DND-41 (cell line): ENCODE measurements at regions not wholly inside any gene's neighbourhood (a gene's known extent, or its start where the extent isn't known, plus 50 kb on each side); places are given as distances from the start of the nearest gene placed in this dataset.

ENCODE experiments used
- ATAC-seq: fragments of 200-7000 bp; cut with Tn5 transposase; 3 replicates; pipeline ENCODE4 v1.9.1; 2021; ENCODE audit warnings: low read depth; ENCODE audit not compliant: insufficient read depth
- DNase-seq: peaks from one replicate; pipeline ENCODE4 v3.0.0-alpha.2; 2020
- H2AFZ ChIP-seq: 2 replicates; pipeline ENCODE4 v1.6.0; 2012; ENCODE audit warnings: low read depth, low read length
- H3K27ac ChIP-seq: 2 replicates; pipeline ENCODE4 v1.5.1; 2012; ENCODE audit warnings: low read length, inconsistent platforms
- H3K27me3 ChIP-seq: fragments of 200-600 bp; sonication (generic); 2 replicates; pipeline ENCODE4 v1.6.0; 2012; ENCODE audit warnings: low read length, mild to moderate bottlenecking, inconsistent platforms; ENCODE audit not compliant: insufficient read depth, poor library complexity
- H3K36me3 ChIP-seq: 2 replicates; pipeline ENCODE4 v1.5.1; 2012; ENCODE audit warnings: low read length, inconsistent platforms; ENCODE audit not compliant: insufficient read depth
- H3K4me1 ChIP-seq: 2 replicates; pipeline ENCODE4 v1.5.1; 2012; ENCODE audit warnings: mild to moderate bottlenecking, low read length; ENCODE audit not compliant: insufficient read depth
- H3K4me2 ChIP-seq: 2 replicates; pipeline ENCODE4 v1.6.0; 2012; ENCODE audit warnings: mild to moderate bottlenecking, moderate library complexity, low read length, inconsistent platforms; ENCODE audit not compliant: insufficient read depth
- H3K4me3 ChIP-seq, 2 experiments: fragments of 200-600 bp in 1 of 2; shearing (Covaris generic) in 1 of 2; 2 replicates each; pipeline ENCODE4 v1.5.1; 2012 to 2016; ENCODE audit warnings: inconsistent platforms in 2 of 2, low read length in 2 of 2, mild to moderate bottlenecking in 2 of 2, low read depth in 1 of 2, moderate library complexity in 1 of 2
- H3K79me2 ChIP-seq: 2 replicates; pipeline ENCODE4 v1.6.0; 2012; ENCODE audit warnings: low read length, inconsistent platforms; ENCODE audit not compliant: insufficient read depth
- H3K9ac ChIP-seq: 2 replicates; pipeline ENCODE4 v1.6.0; 2012; ENCODE audit warnings: low read depth, mild to moderate bottlenecking, inconsistent platforms, low read length, moderate library complexity
- H3K9me3 ChIP-seq: 2 replicates; pipeline ENCODE4 v1.5.1; 2012; ENCODE audit warnings: low read length, moderate library complexity, mild to moderate bottlenecking, inconsistent platforms; ENCODE audit not compliant: insufficient read depth, severe bottlenecking
- H4K20me1 ChIP-seq: 2 replicates; pipeline ENCODE4 v1.6.0; 2012; ENCODE audit warnings: low read length; ENCODE audit not compliant: insufficient read depth
- EZH2 ChIP-seq: IDR thresholded peaks from 3 replicates; pipeline ENCODE4 v1.6.1; 2012; ENCODE audit warnings: borderline replicate concordance, low read depth, mild to moderate bottlenecking, moderate library complexity, low read length, inconsistent platforms; ENCODE audit not compliant: severe bottlenecking
- TF ChIP-seq, protein P1 (sequence below): IDR thresholded peaks from 2 replicates; pipeline ENCODE4 v1.5.1; 2012; ENCODE audit warnings: borderline replicate concordance, low read length, moderate library complexity, mild to moderate bottlenecking; ENCODE audit not compliant: poor library complexity, severe bottlenecking; ENCODE audit errors: extremely low read depth

DNA sequence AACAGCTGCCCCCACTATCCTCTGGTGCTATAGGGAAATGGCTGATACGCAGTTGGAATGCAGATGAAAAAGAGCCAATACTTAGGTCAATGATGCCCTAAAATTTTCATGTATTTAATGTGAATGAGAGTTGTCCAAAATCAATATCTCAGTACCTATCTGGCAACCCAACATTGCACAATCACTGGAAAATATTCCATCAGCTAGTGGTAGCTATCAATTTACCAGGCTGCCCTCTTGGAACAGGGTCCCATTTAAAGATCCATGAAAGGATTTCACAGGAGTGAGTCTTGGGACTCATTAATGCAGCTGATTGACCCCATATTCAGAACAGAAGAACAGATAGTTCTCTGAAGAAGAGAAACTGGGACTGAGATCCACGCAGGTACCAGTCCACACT lies 638.9 kb downstream of the SMARCA1 start:
- TF ChIP-seq EZH2 = no peak
- TF ChIP-seq, protein P1, sequence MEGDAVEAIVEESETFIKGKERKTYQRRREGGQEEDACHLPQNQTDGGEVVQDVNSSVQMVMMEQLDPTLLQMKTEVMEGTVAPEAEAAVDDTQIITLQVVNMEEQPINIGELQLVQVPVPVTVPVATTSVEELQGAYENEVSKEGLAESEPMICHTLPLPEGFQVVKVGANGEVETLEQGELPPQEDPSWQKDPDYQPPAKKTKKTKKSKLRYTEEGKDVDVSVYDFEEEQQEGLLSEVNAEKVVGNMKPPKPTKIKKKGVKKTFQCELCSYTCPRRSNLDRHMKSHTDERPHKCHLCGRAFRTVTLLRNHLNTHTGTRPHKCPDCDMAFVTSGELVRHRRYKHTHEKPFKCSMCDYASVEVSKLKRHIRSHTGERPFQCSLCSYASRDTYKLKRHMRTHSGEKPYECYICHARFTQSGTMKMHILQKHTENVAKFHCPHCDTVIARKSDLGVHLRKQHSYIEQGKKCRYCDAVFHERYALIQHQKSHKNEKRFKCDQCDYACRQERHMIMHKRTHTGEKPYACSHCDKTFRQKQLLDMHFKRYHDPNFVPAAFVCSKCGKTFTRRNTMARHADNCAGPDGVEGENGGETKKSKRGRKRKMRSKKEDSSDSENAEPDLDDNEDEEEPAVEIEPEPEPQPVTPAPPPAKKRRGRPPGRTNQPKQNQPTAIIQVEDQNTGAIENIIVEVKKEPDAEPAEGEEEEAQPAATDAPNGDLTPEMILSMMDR = no peak
- Histone ChIP-seq H3K79me2 (no peaks in the 10 kb centered on the region), H2AFZ (no peak overlapping the region), H3K4me1 (no peaks in the 10 kb centered on the region), H3K4me3 (no peak overlapping the region), H3K4me2 (no peak overlapping the region), H4K20me1 (no peaks in the 10 kb centered on the region), H3K27me3 (no peaks in the 10 kb centered on the region), H3K27ac (no peak overlapping the region), H3K36me3 (no peaks in the 10 kb centered on the region), H3K9ac (no peak overlapping the region), H3K9me3 (no peaks in the 10 kb centered on the region)
- ATAC-seq (no peak), DNase-seq (no peak)

DNA sequence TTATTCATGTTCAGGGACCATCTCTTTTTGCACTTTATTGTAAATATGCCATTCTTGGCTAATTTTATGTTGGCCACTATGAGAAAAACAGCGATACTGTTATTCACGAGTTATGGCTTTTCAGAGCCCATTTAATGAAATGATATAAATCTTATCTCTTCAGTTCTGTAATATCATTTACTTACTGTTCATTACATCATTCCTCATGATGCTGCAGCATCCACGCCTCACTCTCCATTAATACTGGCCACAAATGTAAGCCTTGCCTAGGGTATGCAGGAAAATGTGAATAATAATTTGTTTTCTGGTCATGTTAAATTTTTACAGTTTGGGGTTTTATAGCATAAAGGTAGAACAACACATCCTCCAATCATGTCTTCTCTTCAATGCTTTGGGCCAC lies 639.6 kb downstream of the SMARCA1 start:
- Histone ChIP-seq H2AFZ (no peak overlapping the region), H3K9me3 (no peaks in the 10 kb centered on the region), H4K20me1 (no peaks in the 10 kb centered on the region), H3K4me3 (no peak overlapping the region), H3K27ac (no peak overlapping the region), H3K4me2 (no peak overlapping the region), H3K9ac (no peak overlapping the region), H3K27me3 (no peaks in the 10 kb centered on the region), H3K4me1 (no peaks in the 10 kb centered on the region), H3K36me3 (no peaks in the 10 kb centered on the region), H3K79me2 (no peaks in the 10 kb centered on the region)
- TF ChIP-seq, protein P1 = no peak
- no peak for TF ChIP-seq EZH2
- no peak for ATAC-seq
- DNase-seq = no peak

DNA sequence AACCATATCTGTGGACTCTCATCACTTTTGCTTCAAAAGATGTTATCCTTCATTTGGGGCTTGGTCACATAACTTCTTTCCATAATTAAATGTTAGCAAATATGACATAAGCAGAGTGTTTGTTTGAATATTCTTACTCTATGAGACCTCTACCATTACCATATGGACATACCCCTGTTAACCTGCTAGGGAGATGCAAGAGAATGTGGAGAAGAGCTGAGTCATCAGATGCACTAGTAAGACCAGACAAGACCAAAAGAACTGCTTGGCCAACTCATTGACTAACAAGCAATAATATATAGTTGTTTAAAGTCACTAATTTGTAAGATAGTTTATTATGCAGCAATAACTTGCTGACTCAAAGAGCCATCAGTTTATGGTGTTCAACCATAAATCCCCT lies 652.9 kb downstream of the SMARCA1 start:
- H3K4me1 ChIP-seq = no peaks in the 10 kb centered on the region
- no peak overlapping the region for H3K27ac ChIP-seq
- DNase-seq = no peak
- no peak overlapping the region for H2AFZ ChIP-seq
- no peaks in the 10 kb centered on the region for H3K36me3 ChIP-seq
- H3K4me2 ChIP-seq = no peak overlapping the region
- H3K4me3 ChIP-seq = no peak overlapping the region
- no peaks in the 10 kb centered on the region for H3K9me3 ChIP-seq
- no peak for ATAC-seq
- no peak overlapping the region for H3K9ac ChIP-seq
- H3K27me3 ChIP-seq = no peaks in the 10 kb centered on the region
- no peak for TF ChIP-seq EZH2
- TF ChIP-seq, protein P1 = no peak
- H3K79me2 ChIP-seq = no peaks in the 10 kb centered on the region
- H4K20me1 ChIP-seq = no peaks in the 10 kb centered on the region

DNA sequence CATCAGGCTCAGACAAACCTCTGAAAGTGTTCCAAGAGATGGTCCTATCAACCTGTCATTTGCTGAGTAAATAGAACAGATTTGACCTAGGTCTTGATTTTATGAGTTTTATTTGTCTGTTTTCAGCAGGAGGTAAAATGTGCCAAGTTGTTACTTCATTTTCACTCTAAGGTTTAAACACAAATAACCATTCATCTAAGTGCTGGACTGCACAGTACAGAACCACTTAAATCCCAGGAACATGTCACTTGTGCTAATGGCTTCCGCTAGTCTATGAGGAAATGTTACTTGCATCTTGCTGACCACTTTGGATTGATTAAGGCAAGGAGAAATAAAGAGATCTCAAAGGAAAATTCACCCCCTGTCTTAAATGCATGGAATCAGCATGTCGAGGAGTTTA lies 660.7 kb downstream of the SMARCA1 start:
- no peak overlapping the region for H2AFZ ChIP-seq
- TF ChIP-seq, protein P1 = no peak
- TF ChIP-seq EZH2 = no peak
- H3K9ac ChIP-seq = no peak overlapping the region
- no peak overlapping the region for H3K4me3 ChIP-seq
- no peaks in the 10 kb centered on the region for H3K4me1 ChIP-seq
- no peaks in the 10 kb centered on the region for H3K9me3 ChIP-seq
- no peaks in the 10 kb centered on the region for H3K36me3 ChIP-seq
- H3K27ac ChIP-seq = no peak overlapping the region
- DNase-seq (no peak), ATAC-seq (no peak)
- no peaks in the 10 kb centered on the region for H4K20me1 ChIP-seq
- H3K27me3 ChIP-seq = no peaks in the 10 kb centered on the region
- H3K4me2 ChIP-seq = no peak overlapping the region
- no peaks in the 10 kb centered on the region for H3K79me2 ChIP-seq
